Astrocyte of the hippocampus (primary cell): ENCODE measurements at regions not wholly inside any gene's neighbourhood (a gene's known extent, or its start where the extent isn't known, plus 50 kb on each side); places are given as distances from the start of the nearest gene placed in this dataset.
"Not testable (repeated sequence)": the region's sequence is repeated elsewhere in the genome, so short reads cannot be mapped to it uniquely, and the experiment has no call there.

Experiments used
- DNase-seq: peaks from one replicate; pipeline ENCODE4 v3.0.0; 2011; ENCODE audit warnings: low read depth, low spot score

- no peak for DNase-seq
Observed at GRCh38 chr7:98727146-98727709, 110.1 kb downstream of the NPTX2 start.

- no peak for DNase-seq
Observed at GRCh38 chr7:98728555-98728954, 111.5 kb downstream of the NPTX2 start.

- no peak for DNase-seq
Observed at GRCh38 chr7:98729121-98729520, 112.0 kb downstream of the NPTX2 start.

- no peak for DNase-seq
Observed at GRCh38 chr7:98730326-98730725, 113.2 kb downstream of the NPTX2 start.

GRCh38 chr7:98731651-98732050 is 114.6 kb downstream of the NPTX2 start:
- no peak for DNase-seq

- peak; percentile 40 for DNase-seq
Observed at GRCh38 chr7:98733036-98733435, 116.0 kb downstream of the NPTX2 start.

- no peak for DNase-seq
Observed at GRCh38 chr7:98735801-98736200, 118.7 kb downstream of the NPTX2 start.

GRCh38 chr7:98736461-98736860 is 119.4 kb downstream of the NPTX2 start:
- not testable (repeated sequence) for DNase-seq

GRCh38 chr7:98737176-98737575 is 120.1 kb downstream of the NPTX2 start:
- no peak for DNase-seq

GRCh38 chr7:98740643-98741042 is 123.6 kb downstream of the NPTX2 start:
- DNase-seq: no peak

GRCh38 chr7:98745722-98746318 is 124.0 kb downstream of the TMEM130 start:
- peak; percentile 70 for DNase-seq

GRCh38 chr7:98748090-98748489 is 121.7 kb downstream of the TMEM130 start:
- no peak for DNase-seq

GRCh38 chr7:98753176-98753575 is 116.6 kb downstream of the TMEM130 start:
- no peak for DNase-seq

GRCh38 chr7:98753989-98754479 is 115.8 kb downstream of the TMEM130 start:
- peak; percentile 74 for DNase-seq

- peak; percentile 25 for DNase-seq
Observed at GRCh38 chr7:98755138-98755898, 114.5 kb downstream of the TMEM130 start.

- DNase-seq: no peak
Observed at GRCh38 chr7:98758157-98758556, 111.7 kb downstream of the TMEM130 start.

- peak; percentile 85 for DNase-seq
Observed at GRCh38 chr7:98760201-98760651, 109.6 kb downstream of the TMEM130 start.

GRCh38 chr7:98761225-98761624 is 108.6 kb downstream of the TMEM130 start:
- DNase-seq: no peak

- DNase-seq: no peak
Observed at GRCh38 chr7:98762620-98763019, 107.2 kb downstream of the TMEM130 start.

- no peak for DNase-seq
Observed at GRCh38 chr7:98763441-98763840, 106.4 kb downstream of the TMEM130 start.

GRCh38 chr7:98764946-98765345 is 104.9 kb downstream of the TMEM130 start:
- no peak for DNase-seq

GRCh38 chr7:98770085-98770484 is 99.7 kb downstream of the TMEM130 start:
- DNase-seq: not testable (repeated sequence)

GRCh38 chr7:98771519-98771918 is 98.3 kb downstream of the TMEM130 start:
- DNase-seq: peak; percentile 68
